CD14-positive monocyte (primary cell): ENCODE measurements at regions not wholly inside any gene's neighbourhood (a gene's known extent, or its start where the extent isn't known, plus 50 kb on each side); places are given as distances from the start of the nearest gene placed in this dataset.

ENCODE experiments used
- DNase-seq, 3 donors: peaks; one replicate each; pipeline ENCODE4 v3.0.0-alpha.2; 2011 to 2022
- H2AFZ ChIP-seq: 2 replicates; pipeline ENCODE4 v1.6.0; 2012; ENCODE audit warnings: mild to moderate bottlenecking, low read depth, low read length, inconsistent platforms; ENCODE audit not compliant: insufficient read depth, poor library complexity, severe bottlenecking
- H3K27ac ChIP-seq, 2 donors: 1 replicate in 1 of 2; 2 replicates in 1 of 2; pipeline ENCODE4 v1.5.1; 2012 to 2013; ENCODE audit warnings: low read length in 2 of 2, control low read depth in 1 of 2, inconsistent platforms in 1 of 2, low read depth in 1 of 2, mild to moderate bottlenecking in 1 of 2
- H3K27me3 ChIP-seq, 2 donors: one replicate each; pipeline versions ENCODE4 v1.6.0 to v1.6.1; 2011 to 2013; ENCODE audit warnings: low read length in 2 of 2; ENCODE audit not compliant: control insufficient read depth in 2 of 2, insufficient read depth in 2 of 2
- H3K36me3 ChIP-seq, 2 donors: replicated peaks in 1 of 2; 1 replicate in 1 of 2; 2 replicates in 1 of 2; pipeline versions ENCODE4 v1.5.1 to v1.6.1; 2012 to 2013; ENCODE audit warnings: low read length in 2 of 2, control low read depth in 1 of 2, inconsistent platforms in 1 of 2, mild to moderate bottlenecking in 1 of 2; ENCODE audit not compliant: insufficient read depth in 2 of 2, control insufficient read depth in 1 of 2
- H3K4me1 ChIP-seq, 2 donors: 1 replicate in 1 of 2; 2 replicates in 1 of 2; pipeline versions ENCODE4 v1.5.1 to v1.6.1; 2012 to 2013; ENCODE audit warnings: low read length in 2 of 2, control low read depth in 1 of 2, inconsistent platforms in 1 of 2, mild to moderate bottlenecking in 1 of 2, moderate library complexity in 1 of 2; ENCODE audit not compliant: insufficient read depth in 2 of 2, control insufficient read depth in 1 of 2
- H3K4me2 ChIP-seq: replicated peaks from 2 replicates; pipeline ENCODE3; 2012; ENCODE audit warnings: low read length, moderate library complexity, mild to moderate bottlenecking; ENCODE audit not compliant: poor library complexity, severe bottlenecking; ENCODE audit errors: extremely low read depth
- H3K4me3 ChIP-seq, 3 experiments: fragments of 200-600 bp in 1 of 3; sonication (generic) in 1 of 3; replicated peaks in 1 of 3; 1 replicate in 2 of 3; 2 replicates in 1 of 3; pipeline ENCODE4 v1.5.1; 2011 to 2013; ENCODE audit warnings: low read length in 3 of 3, mild to moderate bottlenecking in 3 of 3, control low read depth in 2 of 3, low read depth in 2 of 3, inconsistent platforms in 1 of 3, moderate library complexity in 1 of 3
- H3K79me2 ChIP-seq: 2 replicates; pipeline ENCODE4 v1.6.0; 2012; ENCODE audit warnings: mild to moderate bottlenecking, control low read depth, inconsistent platforms, low read length, moderate library complexity; ENCODE audit not compliant: insufficient read depth
- H3K9ac ChIP-seq: 2 replicates; pipeline ENCODE4 v1.6.0; 2017; ENCODE audit warnings: low read length, mild to moderate bottlenecking; ENCODE audit not compliant: insufficient read depth, poor library complexity, severe bottlenecking
- H3K9me3 ChIP-seq, 2 donors: replicated peaks in 1 of 2; 1 replicate in 1 of 2; 2 replicates in 1 of 2; pipeline versions ENCODE4 v1.5.1 to v1.6.1; 2012 to 2013; ENCODE audit warnings: low read length in 2 of 2, control low read depth in 1 of 2; ENCODE audit not compliant: control insufficient read depth in 1 of 2, insufficient read depth in 1 of 2
- H4K20me1 ChIP-seq: 2 replicates; pipeline ENCODE4 v1.6.0; 2012; ENCODE audit warnings: mild to moderate bottlenecking, low read length, control low read depth, moderate library complexity; ENCODE audit not compliant: insufficient read depth
- H3K27ac Mint-ChIP-seq, 7 donors: one replicate each; pipeline ENCODE4 v1.8.0; 2020; ENCODE audit warnings: mild to moderate bottlenecking in 7 of 7, mixed read lengths in 7 of 7, moderate library complexity in 6 of 7, inconsistent platforms in 2 of 7
- H3K27me3 Mint-ChIP-seq, 3 donors: one replicate each; pipeline ENCODE4 v1.8.0; 2021 to 2022; ENCODE audit warnings: low read depth in 3 of 3, mild to moderate bottlenecking in 3 of 3, mixed read lengths in 3 of 3, moderate library complexity in 3 of 3, inconsistent platforms in 1 of 3
- H3K36me3 Mint-ChIP-seq, 2 donors: one replicate each; pipeline ENCODE4 v1.8.0; 2020; ENCODE audit warnings: mixed read lengths in 2 of 2, inconsistent platforms in 1 of 2, mild to moderate bottlenecking in 1 of 2
- H3K4me1 Mint-ChIP-seq: one replicate; pipeline ENCODE4 v1.8.0; 2020; ENCODE audit warnings: mild to moderate bottlenecking, mixed read lengths
- H3K4me3 Mint-ChIP-seq, 2 donors: one replicate each; pipeline ENCODE4 v1.8.0; 2020; ENCODE audit warnings: mild to moderate bottlenecking in 2 of 2, mixed read lengths in 2 of 2, moderate library complexity in 1 of 2
- H3K9me3 Mint-ChIP-seq, 7 donors: one replicate each; pipeline ENCODE4 v1.8.0; 2020 to 2022; ENCODE audit warnings: mixed read lengths in 7 of 7, mild to moderate bottlenecking in 6 of 7, moderate library complexity in 6 of 7, inconsistent platforms in 2 of 7
- CTCF ChIP-seq: fragments of 200-600 bp; IDR thresholded peaks from one replicate; pipeline ENCODE4 v1.8.0; 2022; ENCODE audit warnings: antibody characterized with exemption, mild to moderate bottlenecking
- WGBS: methylation state at CpG from one replicate; pipeline ENCODE4 v1.1.5; 2013; ENCODE audit warnings: missing lambda C conversion rate; ENCODE audit not compliant: insufficient coverage; 5-methylcytosine and 5-hydroxymethylcytosine counted together
- intact Hi-C, 2 donors: fragments of 100-400 bp; cut with micrococcal nuclease; formaldehyde crosslinking; loops; one replicate each; pipeline versions ENCODE4 v1.15.0 to v1.15.1; 2023

- Mint-ChIP-seq H3K27ac (no peak overlapping the region), H3K27me3 (peaks cover 1 to 6% (median 5%) of the 10 kb centered on the region in 3 donors), H3K4me3 (no peak overlapping the region), H3K9me3 (peaks cover 0 to 3% (median 0%) of the 10 kb centered on the region in 7 donors), H3K4me1 (peaks cover 4% of the 10 kb centered on the region), H3K36me3 (no peaks in the 10 kb centered on the region)
- H3K27me3 ChIP-seq = peaks cover 0 to 2% of the 10 kb centered on the region in 2 donors
- no peak overlapping the region for H3K27ac ChIP-seq
- no peaks in the 10 kb centered on the region for H3K4me1 ChIP-seq
- H2AFZ ChIP-seq = no peak overlapping the region
- H3K9ac ChIP-seq = no peak overlapping the region
- WGBS = 40% methylated on average over 1 of the region's 6 CpGs
- no peak overlapping the region for H3K4me2 ChIP-seq
- H3K36me3 ChIP-seq = no peaks in the 10 kb centered on the region
- H3K4me3 ChIP-seq = no peak overlapping the region
- no peak for TF ChIP-seq CTCF
- no peaks in the 10 kb centered on the region for H3K79me2 ChIP-seq
- no peak for DNase-seq
- intact Hi-C loops = no loop called here
- H4K20me1 ChIP-seq = no peaks in the 10 kb centered on the region
- H3K9me3 ChIP-seq = no peaks in the 10 kb centered on the region
Measured at GRCh38 chr10:9274206-9274755, 1219.8 kb downstream of the GATA3 start.

- no peaks in the 10 kb centered on the region for H4K20me1 ChIP-seq
- no peaks in the 10 kb centered on the region for H3K4me1 ChIP-seq
- Mint-ChIP-seq H3K4me3 (no peak overlapping the region), H3K36me3 (no peaks in the 10 kb centered on the region), H3K27me3 (peaks cover 1 to 4% (median 1%) of the 10 kb centered on the region in 3 donors), H3K9me3 (peaks cover 0 to 3% (median 0%) of the 10 kb centered on the region in 7 donors), H3K27ac (no peak overlapping the region), H3K4me1 (no peaks in the 10 kb centered on the region)
- H3K27me3 ChIP-seq = peaks cover 0 to 2% of the 10 kb centered on the region in 2 donors
- no peak for DNase-seq
- no peak overlapping the region for H3K27ac ChIP-seq
- no peak for TF ChIP-seq CTCF
- WGBS = no CpG with 5 or more reads among the region's 2 CpGs
- no peak overlapping the region for H3K9ac ChIP-seq
- no peak overlapping the region for H2AFZ ChIP-seq
- no peak overlapping the region for H3K4me2 ChIP-seq
- no peak overlapping the region for H3K4me3 ChIP-seq
- H3K79me2 ChIP-seq = no peaks in the 10 kb centered on the region
- H3K9me3 ChIP-seq = no peaks in the 10 kb centered on the region
- no peaks in the 10 kb centered on the region for H3K36me3 ChIP-seq
- intact Hi-C loops = no loop called here
Measured at GRCh38 chr10:9275861-9276260, 1221.4 kb downstream of the GATA3 start.
